ENCODE measurements at regions not wholly inside any gene's neighbourhood (a gene's known extent, or its start where the extent isn't known, plus 50 kb on each side); places are given as distances from the start of the nearest gene placed in this dataset.

DNA sequence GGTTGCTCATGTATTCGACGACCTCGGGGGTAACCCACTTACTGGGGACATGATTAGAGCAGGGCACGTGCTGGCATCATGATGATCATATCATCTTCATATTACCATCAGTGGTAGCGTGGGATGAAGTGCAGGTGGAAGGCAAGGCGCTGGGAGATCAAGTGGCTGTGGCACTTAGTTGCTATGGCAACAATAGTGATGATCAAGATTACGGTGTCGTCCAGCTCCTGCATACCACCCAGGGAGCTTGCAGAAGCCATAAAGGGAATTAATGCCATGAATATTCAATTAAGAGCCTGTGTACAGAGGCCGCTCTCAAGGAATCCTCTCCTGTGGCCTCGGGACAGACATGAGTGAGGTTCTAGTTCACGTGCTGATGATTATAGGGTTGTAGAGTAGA is 237.2 kb upstream of the COPS8 start:
- ATAC-seq (no peak), DNase-seq (no peak)
- H3K27me3 Mint-ChIP-seq (ENCODE audit: low read depth), result no peaks in the 10 kb centered on the region
- H3K4me1 Mint-ChIP-seq (ENCODE audit: low read depth), result no peaks in the 10 kb centered on the region
- H3K36me3 Mint-ChIP-seq (ENCODE audit: insufficient read depth), result no peaks in the 10 kb centered on the region
- H3K9me3 Mint-ChIP-seq, result no peaks in the 10 kb centered on the region
- no peak overlapping the region for H3K4me3 Mint-ChIP-seq

DNA sequence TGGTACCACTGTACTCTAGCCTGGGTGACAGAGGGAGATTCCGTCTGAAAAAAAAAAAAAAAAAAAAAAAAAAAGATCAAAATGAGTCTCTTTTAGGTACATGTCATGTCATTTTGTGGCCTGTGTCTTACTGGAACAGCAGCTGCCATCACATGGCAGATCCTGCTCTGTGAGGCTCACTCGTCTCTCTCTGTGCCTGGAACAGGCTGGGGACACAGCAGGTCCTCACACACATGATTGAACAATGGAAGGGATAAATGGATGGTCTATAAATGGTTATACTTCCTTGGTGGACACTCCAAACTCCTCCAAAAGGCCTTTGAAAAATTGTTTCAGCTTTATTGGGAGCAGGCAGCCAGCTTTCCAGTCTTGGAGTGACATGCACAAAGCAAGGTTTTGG is 236.2 kb upstream of the COPS8 start:
- DNase-seq (no peak), ATAC-seq (no peak)
- no peaks in the 10 kb centered on the region for H3K4me1 Mint-ChIP-seq (ENCODE audit: low read depth)
- no peaks in the 10 kb centered on the region for H3K36me3 Mint-ChIP-seq (ENCODE audit: insufficient read depth)
- no peak overlapping the region for H3K4me3 Mint-ChIP-seq
- H3K27me3 Mint-ChIP-seq (ENCODE audit: low read depth), result no peaks in the 10 kb centered on the region
- no peaks in the 10 kb centered on the region for H3K9me3 Mint-ChIP-seq

DNA sequence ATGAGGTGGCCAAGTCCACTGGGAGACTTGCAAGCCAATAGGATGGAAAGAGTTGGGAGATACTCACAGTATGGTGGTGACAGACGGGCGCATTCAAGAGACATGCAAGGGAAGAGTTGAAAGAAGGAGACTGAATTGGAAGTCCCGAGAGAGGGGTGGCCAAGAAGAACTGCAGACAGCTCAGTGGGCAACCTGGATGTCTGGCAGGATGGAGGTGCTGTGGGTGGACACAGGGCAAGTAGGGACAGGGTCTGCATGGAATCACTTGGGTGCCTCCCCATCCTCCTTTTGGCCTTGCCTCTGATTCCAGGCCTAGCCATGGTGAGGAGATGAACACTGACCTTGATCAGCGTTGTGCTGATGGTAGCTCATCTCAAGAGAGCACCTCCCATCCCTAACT is 235.7 kb upstream of the COPS8 start:
- ATAC-seq, result no peak
- Mint-ChIP-seq H3K27me3 (ENCODE audit: low read depth) (no peaks in the 10 kb centered on the region), H3K4me1 (ENCODE audit: low read depth) (no peaks in the 10 kb centered on the region), H3K9me3 (no peaks in the 10 kb centered on the region), H3K4me3 (no peak overlapping the region), H3K36me3 (ENCODE audit: insufficient read depth) (no peaks in the 10 kb centered on the region)
- no peak for DNase-seq

DNA sequence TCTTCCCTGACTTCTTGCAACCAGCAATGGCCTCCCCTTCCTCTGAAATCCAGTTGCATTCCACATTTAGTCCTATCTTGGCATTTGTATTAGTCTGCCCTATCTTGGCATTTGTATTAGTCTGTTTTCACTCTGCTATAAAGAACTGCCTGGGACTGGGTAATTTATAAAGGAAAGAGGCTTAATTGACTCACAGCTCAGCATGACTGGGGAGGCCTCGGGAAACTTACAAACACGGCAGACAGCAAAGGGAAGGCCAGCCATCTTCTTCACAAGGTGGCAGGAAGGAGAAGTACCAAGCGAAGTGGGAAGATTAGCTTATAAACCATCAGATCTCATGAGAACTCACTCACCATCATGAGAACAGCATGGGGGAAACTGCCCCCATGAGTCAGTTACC is 234.5 kb upstream of the COPS8 start:
- Mint-ChIP-seq H3K27me3 (ENCODE audit: low read depth) (no peaks in the 10 kb centered on the region), H3K36me3 (ENCODE audit: insufficient read depth) (no peaks in the 10 kb centered on the region), H3K4me1 (ENCODE audit: low read depth) (no peaks in the 10 kb centered on the region), H3K4me3 (no peak overlapping the region), H3K9me3 (no peaks in the 10 kb centered on the region)
- no peak for ATAC-seq
- DNase-seq, result no peak

DNA sequence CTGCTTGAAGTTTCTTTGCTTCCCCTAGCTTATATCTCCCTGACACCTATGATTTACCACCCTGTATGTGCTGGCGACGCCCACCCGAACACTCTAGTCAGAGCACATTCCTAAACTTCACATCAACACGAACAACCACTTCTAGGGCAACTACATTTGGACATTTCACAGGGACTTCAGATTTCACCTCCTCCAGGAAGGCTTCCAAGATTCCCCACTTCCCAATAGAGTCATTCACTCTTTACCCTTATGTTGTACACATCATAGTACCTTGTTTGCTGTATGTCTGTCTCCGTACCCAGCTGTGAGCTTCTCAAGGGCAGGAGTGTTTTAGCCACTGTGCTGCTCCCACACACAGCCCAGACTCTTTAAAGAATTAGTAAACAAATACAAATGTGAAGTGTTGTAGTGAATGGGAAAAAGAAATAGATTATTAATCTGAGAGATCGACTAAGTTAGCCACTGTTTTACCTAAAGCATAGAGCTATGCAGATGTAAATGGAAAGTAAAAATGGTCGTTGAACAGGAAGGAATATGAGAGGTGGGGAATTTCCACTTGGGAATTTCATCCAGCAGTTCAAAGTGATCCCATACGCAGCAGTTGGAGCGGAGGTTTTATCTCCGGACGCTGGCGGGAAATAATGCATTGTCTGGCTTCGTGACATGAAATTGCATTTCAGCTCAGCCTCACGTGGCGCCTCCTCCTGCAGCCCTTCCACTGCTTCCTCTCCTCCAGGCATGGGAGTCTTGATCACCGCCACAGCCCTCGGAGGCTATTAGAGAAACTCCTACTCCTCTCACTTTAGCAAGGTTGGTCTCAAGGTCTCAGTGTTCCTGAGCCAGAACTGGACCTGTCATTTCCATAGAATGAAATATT is 233.4 kb upstream of the COPS8 start:
- Mint-ChIP-seq H3K4me1 (ENCODE audit: low read depth) (no peaks in the 10 kb centered on the region), H3K9me3 (no peaks in the 10 kb centered on the region), H3K36me3 (ENCODE audit: insufficient read depth) (no peaks in the 10 kb centered on the region), H3K4me3 (no peak overlapping the region), H3K27me3 (ENCODE audit: low read depth) (no peaks in the 10 kb centered on the region)
- ATAC-seq (no peak), DNase-seq (no peak)

DNA sequence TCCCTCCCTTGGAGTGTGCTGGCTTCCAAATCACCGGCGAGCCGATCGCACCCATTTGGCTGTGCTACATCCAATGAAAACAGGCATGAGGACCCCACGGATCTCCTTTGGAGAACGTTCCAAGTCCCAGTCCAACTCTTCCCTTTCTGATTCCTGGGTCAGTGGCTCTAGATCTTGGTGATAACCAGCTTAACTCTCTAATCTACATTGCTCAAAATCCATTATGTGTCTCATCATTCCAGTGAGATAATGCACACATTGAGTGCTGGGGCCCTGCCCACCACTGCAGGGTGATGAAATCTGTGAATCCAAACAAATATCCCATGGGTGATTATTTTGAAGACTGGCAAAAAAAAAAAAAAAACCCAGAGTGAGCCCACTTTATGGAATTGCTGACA is 232.7 kb upstream of the COPS8 start:
- no peak for ATAC-seq
- Mint-ChIP-seq H3K9me3 (no peaks in the 10 kb centered on the region), H3K4me1 (ENCODE audit: low read depth) (no peaks in the 10 kb centered on the region), H3K27me3 (ENCODE audit: low read depth) (no peaks in the 10 kb centered on the region), H3K36me3 (ENCODE audit: insufficient read depth) (no peaks in the 10 kb centered on the region), H3K4me3 (no peak overlapping the region)
- no peak for DNase-seq

DNA sequence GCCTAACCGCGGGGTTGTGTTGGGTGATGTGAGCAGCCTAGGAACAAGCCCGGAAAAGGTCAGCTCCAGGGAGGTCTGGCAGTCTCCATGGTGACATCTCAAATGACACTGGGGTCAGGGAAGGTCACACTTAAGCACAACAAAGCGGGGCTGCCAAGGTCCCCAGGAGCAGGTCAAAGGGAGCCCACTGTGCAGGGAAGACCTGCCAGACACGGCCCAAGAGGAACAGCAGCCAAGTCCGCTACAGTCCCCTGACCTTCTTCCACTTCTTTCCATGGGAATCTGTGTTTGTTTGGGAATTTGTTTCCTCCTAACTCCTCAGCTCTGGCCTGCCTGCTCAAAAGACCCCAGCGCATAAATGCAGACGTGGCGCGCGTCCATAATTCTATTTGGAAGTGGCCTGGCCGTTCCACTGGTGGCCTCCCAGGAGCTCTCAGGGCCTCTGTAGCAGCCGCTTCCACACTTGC is 232.1 kb upstream of the COPS8 start:
- no peaks in the 10 kb centered on the region for H3K9me3 Mint-ChIP-seq
- no peaks in the 10 kb centered on the region for H3K27me3 Mint-ChIP-seq (ENCODE audit: low read depth)
- no peak overlapping the region for H3K4me3 Mint-ChIP-seq
- no peaks in the 10 kb centered on the region for H3K36me3 Mint-ChIP-seq (ENCODE audit: insufficient read depth)
- ATAC-seq, result no peak
- no peaks in the 10 kb centered on the region for H3K4me1 Mint-ChIP-seq (ENCODE audit: low read depth)
- no peak for DNase-seq

DNA sequence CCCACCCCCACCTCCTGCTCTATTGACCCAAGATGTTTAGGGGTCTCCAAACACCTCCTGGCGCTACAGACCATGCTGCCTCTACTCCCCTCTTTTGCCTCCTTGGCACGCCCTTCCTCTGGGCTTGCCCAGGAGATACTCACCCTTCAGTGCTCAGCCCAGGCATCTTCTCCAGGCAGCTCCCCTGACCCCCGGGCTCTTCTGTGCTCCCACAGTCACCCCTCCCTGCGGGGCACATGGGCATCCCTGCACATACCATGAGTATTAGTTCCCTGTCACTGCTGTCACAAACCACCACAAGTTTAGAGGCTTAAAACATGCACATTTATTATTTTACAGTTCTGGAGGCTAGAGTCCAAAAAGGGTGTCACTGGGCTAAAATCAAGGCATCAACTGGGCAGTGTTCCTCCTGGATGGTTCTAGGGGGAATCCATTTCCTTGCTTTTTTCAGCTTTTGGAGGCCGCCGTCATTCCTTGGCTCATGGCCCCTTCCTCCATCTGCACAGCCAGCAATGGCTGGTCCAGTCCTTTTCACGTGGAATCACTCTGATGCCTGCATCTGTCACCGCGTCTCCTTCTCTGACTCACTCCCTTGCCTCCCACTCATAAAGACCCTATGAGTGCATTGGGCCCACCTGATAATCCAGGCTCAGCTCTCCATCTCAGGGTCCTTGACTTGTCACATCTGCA is 230.4 kb upstream of the COPS8 start:
- Mint-ChIP-seq H3K4me1 (ENCODE audit: low read depth) (no peaks in the 10 kb centered on the region), H3K4me3 (no peak overlapping the region), H3K36me3 (ENCODE audit: insufficient read depth) (no peaks in the 10 kb centered on the region), H3K9me3 (no peaks in the 10 kb centered on the region), H3K27me3 (ENCODE audit: low read depth) (no peaks in the 10 kb centered on the region)
- ATAC-seq, result no peak
- DNase-seq, result no peak

DNA sequence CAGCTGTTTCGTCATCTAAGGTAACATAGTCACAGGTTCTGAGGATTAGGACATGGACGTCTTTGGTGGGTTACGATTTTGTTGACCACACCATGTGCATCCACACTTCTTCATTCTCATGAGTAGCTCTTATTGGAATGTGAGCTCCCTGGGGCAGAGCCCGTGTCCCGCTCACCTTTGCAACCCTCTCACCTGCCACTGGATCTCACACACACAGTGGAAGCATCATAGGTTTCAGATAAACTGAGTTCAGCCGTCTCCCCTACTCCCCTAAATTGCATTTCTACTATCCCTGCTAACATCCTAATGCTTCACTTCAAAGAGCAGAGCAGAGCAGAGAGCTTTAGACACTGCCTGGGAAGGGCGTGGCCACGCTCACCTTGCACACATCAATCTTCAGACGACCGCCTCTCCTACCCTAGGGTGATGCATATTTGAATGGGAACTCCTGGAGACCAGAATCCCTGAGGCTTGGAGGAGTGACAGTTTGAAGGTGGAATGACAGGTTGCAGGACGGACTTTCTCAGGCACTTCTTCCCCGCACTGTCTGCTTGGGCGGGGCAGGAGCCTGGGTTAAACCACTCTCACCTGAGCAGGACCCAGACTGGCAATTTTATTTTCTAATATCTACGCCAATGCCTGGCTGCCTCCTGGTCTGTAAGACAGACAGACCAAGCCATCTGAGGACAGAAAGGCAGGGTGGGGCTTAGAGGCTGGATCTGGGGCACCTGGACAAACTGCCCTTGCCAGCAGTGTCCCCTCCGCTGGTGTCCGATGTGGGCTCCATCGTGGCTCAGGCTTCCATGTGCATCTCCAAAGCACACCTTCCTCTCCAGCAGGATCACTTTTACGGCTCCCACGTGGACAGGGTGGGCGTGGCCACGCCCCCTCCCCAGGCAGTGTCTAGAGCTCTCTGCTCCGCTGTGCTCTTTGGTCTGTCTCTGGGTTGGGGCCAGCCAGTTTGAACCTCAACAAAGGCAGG is 229.5 kb upstream of the COPS8 start:
- H3K4me1 Mint-ChIP-seq (ENCODE audit: low read depth), result no peaks in the 10 kb centered on the region
- no peaks in the 10 kb centered on the region for H3K36me3 Mint-ChIP-seq (ENCODE audit: insufficient read depth)
- ATAC-seq (no peak), DNase-seq (no peak)
- H3K9me3 Mint-ChIP-seq, result no peaks in the 10 kb centered on the region
- no peaks in the 10 kb centered on the region for H3K27me3 Mint-ChIP-seq (ENCODE audit: low read depth)
- no peak overlapping the region for H3K4me3 Mint-ChIP-seq

DNA sequence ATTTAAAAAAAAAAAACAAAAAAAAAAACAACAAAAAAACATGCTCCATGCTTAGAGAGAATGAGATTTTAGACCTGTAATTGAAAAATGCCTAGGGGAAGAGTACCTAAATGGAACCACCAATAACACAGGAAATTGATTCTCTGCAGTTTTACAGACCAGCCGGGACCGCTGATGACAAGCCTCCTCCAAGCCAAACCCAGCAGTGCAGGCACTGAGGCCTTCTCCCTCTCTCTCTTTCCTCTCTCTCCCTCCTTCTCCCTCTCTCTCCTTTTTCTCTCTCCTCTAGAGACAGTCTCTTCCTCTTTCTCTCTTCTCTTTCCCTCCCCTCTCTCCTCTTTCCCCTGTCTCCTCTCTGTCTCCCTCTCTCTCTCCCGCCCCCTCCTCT is 228.8 kb upstream of the COPS8 start:
- H3K27me3 Mint-ChIP-seq (ENCODE audit: low read depth), result no peaks in the 10 kb centered on the region
- H3K36me3 Mint-ChIP-seq (ENCODE audit: insufficient read depth), result no peaks in the 10 kb centered on the region
- H3K4me3 Mint-ChIP-seq, result no peak overlapping the region
- no peak for DNase-seq
- no peaks in the 10 kb centered on the region for H3K9me3 Mint-ChIP-seq
- H3K4me1 Mint-ChIP-seq (ENCODE audit: low read depth), result no peaks in the 10 kb centered on the region
- ATAC-seq, result no peak

DNA sequence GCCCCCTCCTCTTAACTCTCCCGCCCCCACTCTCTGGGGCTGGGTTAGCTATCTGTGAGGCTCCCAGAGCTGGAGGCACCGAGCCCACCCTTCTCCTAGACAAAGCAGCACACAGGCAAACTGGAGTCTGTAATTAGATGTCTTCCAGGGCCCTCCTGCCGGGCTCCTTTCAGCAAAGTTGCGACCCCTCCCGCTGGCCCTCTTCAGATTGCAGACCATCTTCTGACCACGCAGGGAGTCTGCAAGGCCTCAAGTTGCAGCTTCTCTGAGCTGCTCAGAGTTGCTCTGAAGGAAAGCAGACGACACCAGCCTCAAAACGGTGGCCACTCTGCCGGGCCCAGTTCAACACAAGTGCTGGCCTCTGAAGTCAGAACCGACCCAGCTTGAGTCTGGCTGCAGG is 228.4 kb upstream of the COPS8 start:
- ATAC-seq (no peak), DNase-seq (no peak)
- Mint-ChIP-seq H3K27me3 (ENCODE audit: low read depth) (no peaks in the 10 kb centered on the region), H3K36me3 (ENCODE audit: insufficient read depth) (no peaks in the 10 kb centered on the region), H3K4me1 (ENCODE audit: low read depth) (no peaks in the 10 kb centered on the region), H3K9me3 (no peaks in the 10 kb centered on the region), H3K4me3 (no peak overlapping the region)

DNA sequence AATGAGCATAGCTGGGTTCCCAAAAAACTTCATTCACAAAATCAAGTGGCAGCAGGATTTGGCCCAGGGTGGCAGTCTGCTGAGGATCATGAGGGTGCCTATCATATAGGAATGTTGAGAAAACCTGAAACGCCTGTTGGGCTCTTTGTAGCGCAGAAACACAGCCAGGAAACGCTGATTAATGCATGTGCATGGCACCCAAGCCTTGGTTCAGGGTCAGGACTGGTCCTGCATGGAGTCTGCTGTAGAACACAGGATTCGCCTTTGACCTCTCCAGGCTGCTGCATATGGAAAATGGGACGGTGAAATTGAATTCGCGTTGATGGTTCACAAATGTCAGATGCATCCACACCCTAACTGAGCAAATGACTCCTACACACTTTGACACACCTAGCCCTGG is 227.9 kb upstream of the COPS8 start:
- H3K4me3 Mint-ChIP-seq, result no peak overlapping the region

DNA sequence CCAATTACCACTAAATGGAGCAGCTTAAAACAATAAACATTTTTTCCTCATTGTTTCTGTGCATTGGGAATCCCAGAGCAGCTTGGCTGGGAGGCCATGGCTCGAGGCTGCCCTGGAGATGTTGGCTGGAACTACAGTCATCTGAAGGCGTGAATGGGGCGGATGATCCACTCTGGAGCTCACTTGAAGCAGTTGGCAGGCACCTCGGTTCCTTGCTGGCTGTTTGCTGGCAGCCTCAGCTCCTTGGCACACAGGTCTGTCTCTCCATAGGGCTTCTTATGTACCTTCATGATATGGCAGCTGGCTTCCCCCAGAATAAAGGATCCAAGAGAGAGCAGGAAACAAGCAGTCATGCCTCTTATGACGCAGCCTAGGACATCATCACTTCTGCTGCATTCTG is 227.0 kb upstream of the COPS8 start:
- Mint-ChIP-seq H3K36me3 (ENCODE audit: insufficient read depth) (no peaks in the 10 kb centered on the region), H3K27me3 (ENCODE audit: low read depth) (no peaks in the 10 kb centered on the region), H3K4me3 (no peak overlapping the region), H3K9me3 (no peaks in the 10 kb centered on the region), H3K4me1 (ENCODE audit: low read depth) (no peaks in the 10 kb centered on the region)
- DNase-seq (no peak), ATAC-seq (no peak)

More for the DNA sequence above, 227.9 kb upstream of the COPS8 start:
- Mint-ChIP-seq H3K9me3 (no peaks in the 10 kb centered on the region), H3K4me1 (ENCODE audit: low read depth) (no peaks in the 10 kb centered on the region), H3K27me3 (ENCODE audit: low read depth) (no peaks in the 10 kb centered on the region), H3K36me3 (ENCODE audit: insufficient read depth) (no peaks in the 10 kb centered on the region)
- ATAC-seq (no peak), DNase-seq (no peak)

DNA sequence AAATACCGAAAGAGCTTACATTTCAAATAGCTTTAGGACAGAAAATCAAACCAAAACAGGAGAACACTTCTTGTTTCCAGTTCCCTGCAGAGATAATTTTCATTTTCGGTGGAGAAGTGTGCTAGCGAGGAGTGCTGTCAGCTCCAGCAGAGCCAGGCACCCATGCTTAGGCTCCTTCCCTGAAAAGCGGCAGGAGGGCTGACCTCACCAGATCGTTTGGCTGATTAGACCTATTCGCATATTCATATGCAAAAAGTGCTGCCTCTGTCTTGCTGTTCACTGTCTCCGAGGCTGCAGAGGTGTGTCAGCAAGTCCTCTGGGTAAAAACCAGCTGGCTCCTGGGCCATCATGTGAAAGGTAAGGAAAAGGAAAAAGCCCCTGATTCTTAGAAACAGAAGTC is 225.8 kb upstream of the COPS8 start:
- H3K4me3 Mint-ChIP-seq, result no peak overlapping the region
- H3K27me3 Mint-ChIP-seq (ENCODE audit: low read depth), result no peaks in the 10 kb centered on the region
- no peak for DNase-seq
- H3K9me3 Mint-ChIP-seq, result peaks cover 8% of the 10 kb centered on the region
- H3K4me1 Mint-ChIP-seq (ENCODE audit: low read depth), result no peaks in the 10 kb centered on the region
- no peak for ATAC-seq
- no peaks in the 10 kb centered on the region for H3K36me3 Mint-ChIP-seq (ENCODE audit: insufficient read depth)
